Suppressor macrophage (primary cell): ENCODE measurements at regions not wholly inside any gene's neighbourhood (a gene's known extent, or its start where the extent isn't known, plus 50 kb on each side); places are given as distances from the start of the nearest gene placed in this dataset.
"Not testable (repeated sequence)": the region's sequence is repeated elsewhere in the genome, so short reads cannot be mapped to it uniquely, and the experiment has no call there.

ENCODE experiments used
- DNase-seq, 4 experiments: peaks; one replicate each; pipeline ENCODE4 v3.0.0-alpha.2; 2020 to 2022

GRCh38 chr5:116864838-116865190 is 290.2 kb upstream of the SEMA6A start:
- no peak for DNase-seq

DNA sequence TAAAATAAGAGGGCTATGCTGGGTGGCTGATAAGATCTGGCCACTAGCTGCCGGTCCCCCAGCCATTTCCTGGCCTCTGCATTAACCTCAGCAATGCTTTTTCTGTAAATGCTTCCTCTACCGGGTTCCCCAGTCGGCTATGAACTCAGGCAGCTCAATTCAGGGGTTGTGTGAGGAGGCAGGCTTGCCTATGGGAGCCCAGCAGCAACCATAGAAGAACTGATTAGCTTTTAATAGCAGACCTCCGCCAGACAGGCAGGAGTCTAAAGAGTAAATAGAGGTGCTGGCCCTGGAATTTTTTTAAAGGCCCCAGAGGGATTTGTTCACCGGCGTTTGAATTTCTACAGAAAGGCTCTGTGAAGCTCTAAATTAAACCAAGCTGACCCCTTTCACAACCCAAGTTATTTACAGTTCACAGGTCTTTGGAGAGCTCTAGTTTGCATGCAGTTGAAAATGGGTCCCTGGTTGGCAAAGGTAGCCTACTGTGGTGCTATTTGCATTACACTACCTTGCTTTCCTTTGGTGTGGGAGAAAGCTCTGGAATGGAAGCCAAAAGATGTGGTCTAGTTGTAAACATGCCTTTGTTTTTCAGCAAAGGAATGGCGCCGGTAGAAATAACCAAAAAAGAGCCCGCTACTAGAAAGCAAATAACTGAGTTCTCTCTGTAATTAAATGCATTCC is 289.7 kb upstream of the SEMA6A start:
- no peak for DNase-seq

DNA sequence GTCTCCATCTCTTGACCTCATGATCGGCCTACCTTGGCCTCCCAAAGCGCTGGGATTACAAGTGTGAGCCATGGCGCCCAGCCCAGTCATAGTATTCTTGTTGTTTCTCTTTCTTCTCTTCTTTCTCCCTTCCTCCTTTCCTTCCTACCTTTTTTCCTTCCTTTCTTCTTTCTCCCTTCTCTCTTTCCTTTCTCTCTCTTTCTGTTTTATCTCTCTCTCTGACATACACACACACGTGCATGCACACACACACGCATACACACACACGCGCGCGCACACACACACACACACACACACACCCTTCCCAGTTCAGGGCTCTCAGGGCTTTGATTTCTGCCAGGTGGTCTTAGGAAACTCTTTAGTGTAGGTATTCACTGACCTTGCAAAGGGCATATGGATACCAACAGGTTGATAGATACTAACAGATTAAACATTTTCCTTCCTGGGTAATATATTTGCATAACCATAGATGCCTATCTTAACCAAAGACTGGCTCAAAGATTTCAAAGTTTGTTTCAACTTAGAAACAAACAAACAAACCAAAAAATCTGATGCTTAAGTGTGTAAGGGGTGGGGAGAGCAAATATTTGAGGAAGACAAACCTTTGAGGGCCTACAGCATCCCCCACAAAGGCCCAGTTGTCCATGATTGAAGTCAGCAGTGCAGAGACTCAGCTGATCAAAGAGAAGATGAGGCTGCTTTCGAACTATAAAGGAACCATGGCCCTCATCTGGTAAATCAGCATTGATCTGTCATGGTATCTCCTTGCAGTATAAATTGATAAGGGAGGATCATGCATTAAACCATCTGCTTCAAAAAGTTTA is 288.2 kb upstream of the SEMA6A start:
- no peak for DNase-seq

DNA sequence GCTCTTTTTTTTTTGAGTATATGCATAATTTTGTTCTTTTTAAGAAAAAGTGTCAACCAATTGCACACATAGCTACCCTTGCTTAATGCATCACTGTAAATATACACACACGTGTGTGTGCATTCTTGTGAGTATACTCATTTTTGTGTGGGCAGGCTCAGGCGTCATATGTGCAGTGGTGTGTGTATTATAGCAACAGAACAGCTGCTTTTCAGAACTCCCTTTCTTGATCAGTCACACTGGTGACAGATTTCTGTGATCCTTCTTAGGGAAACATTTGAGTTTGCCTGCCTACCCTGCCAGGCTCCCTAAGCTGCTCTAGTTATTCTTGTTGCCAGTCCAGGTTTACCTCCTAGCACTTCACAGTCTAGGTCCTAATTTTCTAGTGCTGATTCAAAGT is 287.0 kb upstream of the SEMA6A start:
- DNase-seq = no peak

GRCh38 chr5:116861097-116861496 is 286.5 kb upstream of the SEMA6A start:
- no peak for DNase-seq

DNA sequence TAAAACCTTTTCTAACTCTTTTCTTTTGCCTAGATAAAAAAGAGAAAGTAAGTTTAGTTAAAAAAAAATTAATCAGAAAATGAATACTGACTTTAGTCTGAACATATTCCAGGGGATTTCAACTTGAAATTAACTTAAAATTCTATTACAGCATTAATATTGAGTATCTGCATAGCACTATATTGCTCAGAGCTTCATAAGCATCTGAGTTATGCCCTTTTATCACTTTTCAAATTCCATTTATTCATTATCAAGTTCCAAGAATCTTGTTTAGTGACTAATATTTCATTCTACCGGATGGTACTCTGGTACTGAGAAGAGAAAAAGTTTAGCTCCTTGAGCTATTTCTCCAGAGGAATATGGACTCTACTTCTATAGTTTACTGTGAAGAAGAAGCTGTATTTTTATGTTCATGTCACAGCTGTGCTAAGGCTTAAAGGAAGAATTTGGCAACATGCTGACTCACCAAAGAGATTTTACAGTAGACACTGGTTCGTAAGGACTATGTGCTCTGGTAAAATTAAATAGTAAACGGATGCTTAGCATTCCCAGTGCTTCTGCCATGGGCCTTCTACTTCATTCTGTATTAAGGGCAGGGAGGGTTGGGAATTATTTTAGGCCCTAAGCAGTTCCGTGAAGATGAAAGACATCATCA is 285.2 kb upstream of the SEMA6A start:
- no peak for DNase-seq

GRCh38 chr5:116858705-116859333 is 284.2 kb upstream of the SEMA6A start:
- DNase-seq = no peak

- not testable (repeated sequence) for DNase-seq
Observed at GRCh38 chr5:116858020-116858419, 283.4 kb upstream of the SEMA6A start.

GRCh38 chr5:116856271-116856670 is 281.6 kb upstream of the SEMA6A start:
- no peak for DNase-seq

- no peak for DNase-seq
Observed at GRCh38 chr5:116853992-116854391, 279.4 kb upstream of the SEMA6A start.

- DNase-seq = no peak
Observed at GRCh38 chr5:116848954-116849581, 274.4 kb upstream of the SEMA6A start.

GRCh38 chr5:116847960-116848359 is 273.3 kb upstream of the SEMA6A start:
- no peak for DNase-seq

DNA sequence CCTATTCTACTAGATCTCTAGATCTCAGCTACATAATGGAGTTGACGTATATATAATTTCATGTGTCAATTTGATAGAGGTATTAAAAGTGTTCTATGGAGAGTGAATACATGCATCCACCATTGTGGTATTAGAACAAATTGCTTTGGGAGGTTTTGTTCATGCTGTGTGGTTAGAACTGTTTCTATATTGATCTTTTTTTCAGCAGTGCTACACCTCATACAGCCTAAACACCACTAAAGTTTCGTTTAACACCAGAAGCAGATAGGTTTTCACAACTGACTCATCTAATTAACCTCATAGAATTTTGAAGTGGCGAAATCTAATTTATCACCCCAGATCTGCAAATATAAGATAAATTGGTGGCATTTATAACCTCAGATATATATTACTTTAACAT is 269.4 kb upstream of the SEMA6A start:
- no peak for DNase-seq

DNA sequence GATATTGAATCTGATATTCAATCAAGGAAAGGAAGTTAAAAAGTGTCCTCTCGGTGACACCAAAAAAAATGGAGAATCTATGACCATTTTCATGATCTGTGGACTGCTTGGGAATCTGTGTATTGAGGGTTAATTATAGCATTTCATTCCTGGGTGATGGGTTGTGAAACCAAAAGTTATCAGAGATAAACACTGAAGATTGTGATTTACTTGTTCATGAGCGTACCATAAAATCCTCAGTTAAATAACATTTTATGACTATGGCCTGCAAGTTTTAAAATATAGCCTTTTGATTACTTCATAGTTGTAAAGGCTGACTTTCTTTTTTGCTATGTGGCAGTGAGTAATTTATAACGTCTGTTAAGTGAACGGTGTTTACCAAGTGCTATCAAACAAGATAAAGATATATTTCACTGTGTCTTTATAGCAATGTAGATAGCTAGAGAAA is 267.9 kb upstream of the SEMA6A start:
- no peak for DNase-seq

GRCh38 chr5:116841734-116842133 is 267.1 kb upstream of the SEMA6A start:
- DNase-seq = no peak

DNA sequence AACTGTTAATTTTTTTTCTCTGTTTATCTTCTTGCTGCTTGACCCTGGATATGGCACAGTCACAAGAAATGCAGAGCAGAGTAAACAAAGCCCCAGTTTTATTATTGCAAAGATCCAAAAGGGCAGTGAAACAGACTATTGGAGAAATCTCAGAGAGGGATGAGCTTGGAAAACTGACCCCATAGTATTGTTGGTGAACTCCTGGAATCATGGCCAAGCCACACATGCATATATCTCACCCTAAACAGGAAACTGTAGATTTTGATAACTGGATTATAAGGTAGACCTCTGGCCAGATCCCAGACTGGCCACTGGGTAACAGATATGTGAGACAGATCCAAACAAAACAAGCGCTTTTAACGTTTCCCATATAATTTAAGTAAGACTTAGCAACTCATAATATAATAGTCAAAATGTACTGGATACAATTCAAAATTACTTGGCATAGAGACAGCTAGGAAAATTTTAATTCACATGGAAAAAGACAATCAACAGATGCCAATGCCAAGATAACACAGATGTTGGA is 263.5 kb upstream of the SEMA6A start:
- DNase-seq = no peak

GRCh38 chr5:116834796-116835515 is 260.3 kb upstream of the SEMA6A start:
- DNase-seq = no peak

- DNase-seq = no peak
Observed at GRCh38 chr5:116830079-116830478, 255.5 kb upstream of the SEMA6A start.

- DNase-seq = no peak
Observed at GRCh38 chr5:116827078-116827477, 252.5 kb upstream of the SEMA6A start.

- no peak for DNase-seq
Observed at GRCh38 chr5:116825486-116825885, 250.9 kb upstream of the SEMA6A start.

GRCh38 chr5:116824751-116825438 is 250.3 kb upstream of the SEMA6A start:
- DNase-seq = no peak
